ENCODE measurements at regions not wholly inside any gene's neighbourhood (a gene's known extent, or its start where the extent isn't known, plus 50 kb on each side); places are given as distances from the start of the nearest gene placed in this dataset.

DNA sequence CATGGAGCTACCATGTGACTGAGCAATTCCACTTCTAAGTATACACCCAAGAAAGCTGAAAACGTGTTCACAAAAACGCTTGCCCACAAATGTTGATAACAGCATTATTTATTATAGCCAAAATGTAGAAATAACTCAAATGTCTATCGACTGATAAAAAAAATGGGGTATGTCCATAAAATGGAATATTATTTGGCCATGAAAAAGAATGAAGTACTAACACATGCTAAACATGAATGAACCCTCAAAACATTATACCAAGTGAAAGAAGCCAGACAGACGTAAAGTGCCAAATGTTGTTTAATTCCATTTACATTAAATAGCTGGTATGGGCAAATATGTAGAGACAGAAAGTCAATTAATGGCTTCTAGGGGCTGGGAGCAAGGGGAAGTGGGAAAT lies 184.9 kb upstream of the IRX2 start:
- no peaks in the 10 kb centered on the region for H3K9me3 Mint-ChIP-seq (ENCODE audit: insufficient read depth)
- Histone ChIP-seq H4K20me1 (ENCODE audit: control insufficient read depth, insufficient read depth, low read length, poor library complexity, severe bottlenecking) (no peaks in the 10 kb centered on the region), H3K9me3 (ENCODE audit: control extremely low read depth in 1 of 3, control insufficient read depth in 2 of 3, insufficient read depth in 1 of 3, low read length in 2 of 3) (no peaks in the 10 kb centered on the region), H3K27ac (ENCODE audit: low read length in 2 of 2) (no peak overlapping the region), H3K4me1 (ENCODE audit: control insufficient read depth in 2 of 2, insufficient read depth in 2 of 2, low read length in 2 of 2) (no peaks in the 10 kb centered on the region), H3K9ac (ENCODE audit: low read length) (no peak overlapping the region), H3K36me3 (replicated peaks in 1 of 2; ENCODE audit: control extremely low read depth in 1 of 2, control insufficient read depth in 1 of 2, extremely low read depth in 1 of 2, insufficient read depth in 2 of 2, low read length in 1 of 2) (no peaks in the 10 kb centered on the region), H3K27me3 (replicated peaks in 1 of 4; ENCODE audit: control extremely low read depth in 1 of 4, control insufficient read depth in 3 of 4, insufficient read depth in 4 of 4, low read length in 3 of 4) (no peaks in the 10 kb centered on the region), H3K79me2 (ENCODE audit: control insufficient read depth, insufficient read depth, low read length) (no peaks in the 10 kb centered on the region), H3K4me2 (replicated peaks; ENCODE audit: low read depth, low read length, poor library complexity, severe bottlenecking) (no peak overlapping the region), H3K4me3 (ENCODE audit: control extremely low read depth in 1 of 5, extremely low read depth in 1 of 5, insufficient read depth in 1 of 5, low read depth in 2 of 5, low read length in 4 of 5) (no peak overlapping the region), H2AFZ (ENCODE audit: insufficient read depth, low read depth, low read length, poor library complexity, severe bottlenecking) (no peak overlapping the region)
- ATAC-seq (ENCODE audit: low read depth) (no peak), DNase-seq (no peak)
- intact Hi-C loops (cut with micrococcal nuclease), result no loop called here
- ChIA-PET POLR2A (no interaction called here), CTCF (no interaction called here)
- H3K4me3 Mint-ChIP-seq, result no peak overlapping the region
- no peak for TF ChIP-seq EZH2 (IDR thresholded peaks at IDR 0.05; ENCODE audit: borderline replicate concordance, insufficient read depth, low read depth, low read length, poor library complexity, severe bottlenecking)
- TF ChIP-seq, protein P1, sequence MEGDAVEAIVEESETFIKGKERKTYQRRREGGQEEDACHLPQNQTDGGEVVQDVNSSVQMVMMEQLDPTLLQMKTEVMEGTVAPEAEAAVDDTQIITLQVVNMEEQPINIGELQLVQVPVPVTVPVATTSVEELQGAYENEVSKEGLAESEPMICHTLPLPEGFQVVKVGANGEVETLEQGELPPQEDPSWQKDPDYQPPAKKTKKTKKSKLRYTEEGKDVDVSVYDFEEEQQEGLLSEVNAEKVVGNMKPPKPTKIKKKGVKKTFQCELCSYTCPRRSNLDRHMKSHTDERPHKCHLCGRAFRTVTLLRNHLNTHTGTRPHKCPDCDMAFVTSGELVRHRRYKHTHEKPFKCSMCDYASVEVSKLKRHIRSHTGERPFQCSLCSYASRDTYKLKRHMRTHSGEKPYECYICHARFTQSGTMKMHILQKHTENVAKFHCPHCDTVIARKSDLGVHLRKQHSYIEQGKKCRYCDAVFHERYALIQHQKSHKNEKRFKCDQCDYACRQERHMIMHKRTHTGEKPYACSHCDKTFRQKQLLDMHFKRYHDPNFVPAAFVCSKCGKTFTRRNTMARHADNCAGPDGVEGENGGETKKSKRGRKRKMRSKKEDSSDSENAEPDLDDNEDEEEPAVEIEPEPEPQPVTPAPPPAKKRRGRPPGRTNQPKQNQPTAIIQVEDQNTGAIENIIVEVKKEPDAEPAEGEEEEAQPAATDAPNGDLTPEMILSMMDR (IDR thresholded peaks at IDR 0.05), result no peak
- WGBS (ENCODE audit: insufficient coverage), result no CpG with 5 or more reads among the region's 4 CpGs
- no peaks in the 10 kb centered on the region for H3K27me3 Mint-ChIP-seq
- H3K4me1 Mint-ChIP-seq, result no peaks in the 10 kb centered on the region
- H3K27ac Mint-ChIP-seq, result no peak overlapping the region

- no peak overlapping the region for H2AFZ ChIP-seq (ENCODE audit: insufficient read depth, low read depth, low read length, poor library complexity, severe bottlenecking)
- intact Hi-C loops (cut with micrococcal nuclease), result no loop called here
- CTCF ChIA-PET, result no interaction called here
- peaks cover 0 to 7% (median 0%) of the 10 kb centered on the region in 3 donors for H3K9me3 ChIP-seq (ENCODE audit: control extremely low read depth in 1 of 3, control insufficient read depth in 2 of 3, insufficient read depth in 1 of 3, low read length in 2 of 3)
- H3K27me3 ChIP-seq (replicated peaks in 1 of 4; ENCODE audit: control extremely low read depth in 1 of 4, control insufficient read depth in 3 of 4, insufficient read depth in 4 of 4, low read length in 3 of 4), result no peaks in the 10 kb centered on the region
- DNase-seq, result no peak
- Mint-ChIP-seq H3K27ac (no peak overlapping the region), H3K27me3 (no peaks in the 10 kb centered on the region), H3K4me3 (no peak overlapping the region), H3K9me3 (ENCODE audit: insufficient read depth) (no peaks in the 10 kb centered on the region), H3K4me1 (no peaks in the 10 kb centered on the region)
- 85% methylated on average over 4 of the region's 10 CpGs for WGBS (ENCODE audit: insufficient coverage)
- no peaks in the 10 kb centered on the region for H3K4me1 ChIP-seq (ENCODE audit: control insufficient read depth in 2 of 2, insufficient read depth in 2 of 2, low read length in 2 of 2)
- H3K36me3 ChIP-seq (replicated peaks in 1 of 2; ENCODE audit: control extremely low read depth in 1 of 2, control insufficient read depth in 1 of 2, extremely low read depth in 1 of 2, insufficient read depth in 2 of 2, low read length in 1 of 2), result no peaks in the 10 kb centered on the region
- H3K79me2 ChIP-seq (ENCODE audit: control insufficient read depth, insufficient read depth, low read length), result no peaks in the 10 kb centered on the region
- ATAC-seq (ENCODE audit: low read depth), result no peak
- POLR2A ChIA-PET, result no interaction called here
- TF ChIP-seq EZH2 (IDR thresholded peaks at IDR 0.05; ENCODE audit: borderline replicate concordance, insufficient read depth, low read depth, low read length, poor library complexity, severe bottlenecking), result no peak
- TF ChIP-seq, protein P1 (IDR thresholded peaks at IDR 0.05), result no peak
- H4K20me1 ChIP-seq (ENCODE audit: control insufficient read depth, insufficient read depth, low read length, poor library complexity, severe bottlenecking), result no peaks in the 10 kb centered on the region
- H3K9ac ChIP-seq (ENCODE audit: low read length), result no peak overlapping the region
- no peak overlapping the region for H3K4me2 ChIP-seq (replicated peaks; ENCODE audit: low read depth, low read length, poor library complexity, severe bottlenecking)
- H3K4me3 ChIP-seq (ENCODE audit: control extremely low read depth in 1 of 5, extremely low read depth in 1 of 5, insufficient read depth in 1 of 5, low read depth in 2 of 5, low read length in 4 of 5), result no peak overlapping the region
- H3K27ac ChIP-seq (ENCODE audit: low read length in 2 of 2), result no peak overlapping the region
These were observed 178.3 kb upstream of the IRX2 start for GRCh38 chr5:2929779-2930178.
